Loucy (cell line): ENCODE measurements at regions not wholly inside any gene's neighbourhood (a gene's known extent, or its start where the extent isn't known, plus 50 kb on each side); places are given as distances from the start of the nearest gene placed in this dataset.

Experiments used
- H2AFZ ChIP-seq: fragments of 200-600 bp; sonication (generic); 2 replicates; pipeline ENCODE4 v1.6.0; 2016; ENCODE audit warnings: antibody characterized with exemption, mild to moderate bottlenecking, low read length, moderate library complexity
- H3F3A ChIP-seq: fragments of 200-600 bp; 2 replicates; pipeline ENCODE4 v1.6.0; 2016; ENCODE audit warnings: antibody characterized with exemption, low read depth, mild to moderate bottlenecking
- H3K27me3 ChIP-seq: fragments of 200-600 bp; sonication (generic); 2 replicates; pipeline ENCODE4 v1.6.1; 2014; ENCODE audit warnings: low read length, mild to moderate bottlenecking; ENCODE audit not compliant: insufficient read depth, poor library complexity, severe bottlenecking
- H3K36me3 ChIP-seq: fragments of 200-600 bp; sonication (generic); 2 replicates; pipeline ENCODE4 v1.6.1; 2016; ENCODE audit warnings: low read length; ENCODE audit not compliant: insufficient read depth
- H3K4me1 ChIP-seq: fragments of 200-600 bp; sonication (generic); 2 replicates; pipeline ENCODE4 v1.5.1; 2014; ENCODE audit warnings: low read length, mild to moderate bottlenecking; ENCODE audit not compliant: insufficient read depth, poor library complexity, severe bottlenecking
- H3K4me2 ChIP-seq: fragments of 200-600 bp; sonication (generic); 2 replicates; pipeline ENCODE4 v1.6.0; 2014; ENCODE audit warnings: antibody characterized with exemption, low read length, low read depth, mild to moderate bottlenecking; ENCODE audit not compliant: poor library complexity, severe bottlenecking
- H3K4me3 ChIP-seq: fragments of 200-600 bp; sonication (generic); 2 replicates; pipeline ENCODE4 v1.5.1; 2014; ENCODE audit warnings: low read length, mild to moderate bottlenecking, mixed read lengths; ENCODE audit not compliant: poor library complexity, severe bottlenecking
- H3K79me2 ChIP-seq: fragments of 200-600 bp; sonication (generic); 2 replicates; pipeline ENCODE4 v1.6.1; 2014; ENCODE audit warnings: low read length; ENCODE audit not compliant: insufficient read depth
- H3K9ac ChIP-seq: fragments of 200-600 bp; sonication (generic); 2 replicates; pipeline ENCODE4 v1.6.0; 2014; ENCODE audit warnings: mild to moderate bottlenecking, low read depth, low read length, moderate library complexity; ENCODE audit not compliant: poor library complexity, severe bottlenecking
- H3K9me2 ChIP-seq: fragments of 200-600 bp; sonication (generic); replicated peaks from 2 replicates; pipeline ENCODE4 v1.6.1; 2016; ENCODE audit warnings: low read depth, low read length, mixed read lengths
- H3K9me3 ChIP-seq: fragments of 200-600 bp; sonication (generic); 2 replicates; pipeline ENCODE4 v1.6.1; 2014; ENCODE audit warnings: mild to moderate bottlenecking, antibody characterized with exemption, low read length, low read depth; ENCODE audit not compliant: insufficient read depth
- H4K20me1 ChIP-seq: fragments of 200-600 bp; sonication (generic); 2 replicates; pipeline ENCODE4 v1.6.0; 2014; ENCODE audit warnings: antibody characterized with exemption, low read length, mild to moderate bottlenecking; ENCODE audit not compliant: insufficient read depth, poor library complexity, severe bottlenecking
- CTCF ChIP-seq: fragments of 200-600 bp; sonication (generic); conservative IDR thresholded peaks from 2 replicates; pipeline ENCODE4 v1.5.1; 2014; ENCODE audit warnings: mild to moderate bottlenecking, antibody characterized with exemption, low read length
- EZH2phosphoT487 ChIP-seq: fragments of 200-600 bp; IDR thresholded peaks from 2 replicates; pipeline ENCODE4 v1.6.1; 2018; ENCODE audit warnings: antibody characterized with exemption, mild to moderate bottlenecking, moderate library complexity, borderline replicate concordance

- no peaks in the 10 kb centered on the region for H3K79me2 ChIP-seq
- no peak overlapping the region for H3K4me3 ChIP-seq
- H3K9ac ChIP-seq = no peak overlapping the region
- H4K20me1 ChIP-seq = no peaks in the 10 kb centered on the region
- no peak for TF ChIP-seq EZH2phosphoT487
- no peak for TF ChIP-seq CTCF
- no peaks in the 10 kb centered on the region for H3K9me3 ChIP-seq
- H3K4me1 ChIP-seq = no peaks in the 10 kb centered on the region
- H3K9me2 ChIP-seq = no peaks in the 10 kb centered on the region
- H3K36me3 ChIP-seq = no peaks in the 10 kb centered on the region
- H3F3A ChIP-seq = no peaks in the 10 kb centered on the region
- no peak overlapping the region for H2AFZ ChIP-seq
- no peak overlapping the region for H3K4me2 ChIP-seq
- H3K27me3 ChIP-seq = no peaks in the 10 kb centered on the region
Observed at GRCh38 chr2:107006836-107007235, 120.9 kb upstream of the ST6GAL2 start.

DNA sequence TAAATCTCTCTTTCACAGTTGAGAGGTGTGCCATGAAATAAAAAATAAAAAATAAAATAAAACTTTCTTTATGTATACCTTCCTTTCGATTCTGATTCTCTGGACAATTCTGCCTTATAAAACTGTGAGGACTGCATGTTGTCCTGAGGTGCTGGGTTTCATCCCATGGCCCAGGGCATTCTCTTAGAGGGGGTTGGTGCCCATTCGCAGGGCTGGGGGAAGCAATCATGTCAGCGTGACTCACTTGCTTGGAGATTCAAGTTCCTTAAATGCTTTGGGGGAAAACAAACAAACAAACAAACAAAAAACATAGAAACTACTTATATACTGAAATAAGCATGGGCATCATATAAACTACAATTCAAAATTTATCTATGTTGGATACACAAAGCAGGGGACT lies 122.0 kb upstream of the ST6GAL2 start:
- Histone ChIP-seq H3K9me3 (no peaks in the 10 kb centered on the region), H2AFZ (no peak overlapping the region), H3K4me3 (no peak overlapping the region), H3F3A (no peaks in the 10 kb centered on the region), H3K9ac (no peak overlapping the region), H3K36me3 (no peaks in the 10 kb centered on the region), H3K79me2 (no peaks in the 10 kb centered on the region), H3K4me1 (no peaks in the 10 kb centered on the region), H4K20me1 (no peaks in the 10 kb centered on the region), H3K27me3 (no peaks in the 10 kb centered on the region), H3K9me2 (no peaks in the 10 kb centered on the region), H3K4me2 (no peak overlapping the region)
- TF ChIP-seq CTCF (no peak), EZH2phosphoT487 (no peak)

GRCh38 chr2:107008843-107009242 lies 122.9 kb upstream of the ST6GAL2 start:
- H3K9me3 ChIP-seq = no peaks in the 10 kb centered on the region
- no peaks in the 10 kb centered on the region for H3K36me3 ChIP-seq
- H3K4me2 ChIP-seq = no peak overlapping the region
- no peaks in the 10 kb centered on the region for H3F3A ChIP-seq
- no peaks in the 10 kb centered on the region for H3K27me3 ChIP-seq
- no peaks in the 10 kb centered on the region for H3K79me2 ChIP-seq
- H3K4me1 ChIP-seq = no peaks in the 10 kb centered on the region
- no peaks in the 10 kb centered on the region for H4K20me1 ChIP-seq
- H3K9ac ChIP-seq = no peak overlapping the region
- no peak overlapping the region for H2AFZ ChIP-seq
- no peaks in the 10 kb centered on the region for H3K9me2 ChIP-seq
- H3K4me3 ChIP-seq = no peak overlapping the region
- TF ChIP-seq CTCF = no peak
- no peak for TF ChIP-seq EZH2phosphoT487
